ENCODE measurements at regions not wholly inside any gene's neighbourhood (a gene's known extent, or its start where the extent isn't known, plus 50 kb on each side); places are given as distances from the start of the nearest gene placed in this dataset.
A peak's percentile ranks its signal among the peaks of the same experiment; 100 is the strongest.

- Histone ChIP-seq H3K4me2 (ENCODE audit: low read length) (peak overlapping the region; percentile 60), H3K4me3 (ENCODE audit: low read depth, low read length, poor library complexity, severe bottlenecking) (peak overlapping the region; percentile 14), H3K9me2 (ENCODE audit: insufficient read depth, low read length) (no peaks in the 10 kb centered on the region), H2AFZ (ENCODE audit: low read length) (peak overlapping the region; percentile 53; the same call in 1 of the 2 replicates), H3K79me2 (ENCODE audit: insufficient read depth, low read depth, low read length) (no peaks in the 10 kb centered on the region), H3K27ac (ENCODE audit: low read depth, low read length, poor library complexity, severe bottlenecking) (peak overlapping the region; percentile 43), H3K4me1 (ENCODE audit: insufficient read depth, low read length, poor library complexity, severe bottlenecking) (peaks cover 64% of the 10 kb centered on the region), H3K36me3 (ENCODE audit: insufficient read depth, low read length) (peaks cover 11% of the 10 kb centered on the region), H3K9me3 (ENCODE audit: low read length) (peaks cover 17% of the 10 kb centered on the region; the same call in 1 of the 2 replicates), H4K20me1 (ENCODE audit: insufficient read depth, low read length) (no peaks in the 10 kb centered on the region)
- no TSS peak for BruUV-seq (replicated peaks)
- intact Hi-C loops (cut with micrococcal nuclease; ENCODE audit: unreplicated experiment): loop anchor here (5.0 kb wide), 1 partner anchor 53 kb away; no protein-coding TSS in a partner anchor
- CTCF ChIA-PET (ENCODE audit: unreplicated experiment): interaction anchor here (0.6 to 1.0 kb wide), 2 partner anchors 11 to 18 kb away, joined by 3 read pairs; no protein-coding TSS in a partner anchor
- POLR2A ChIA-PET: interaction anchor here (0.5 to 2.8 kb wide), 12 partner anchors 12 to 223 kb away, joined by 3 to 17 read pairs (median 4); no protein-coding TSS in a partner anchor
- peak; percentile 80 for DNase-seq (ENCODE audit: low spot score)
- TF ChIP-seq EZH2phosphoT487 (IDR thresholded peaks at IDR 0.05; ENCODE audit: borderline replicate concordance, low read depth, low read length) (no peak), CTCF (conservative IDR thresholded peaks at IDR 0.05; ENCODE audit: low read length) (no peak)
Observed at GRCh38 chr6:14224359-14225103, 107.0 kb downstream of the CD83 start.

- Histone ChIP-seq H3K4me2 (ENCODE audit: low read length) (no peak overlapping the region), H3K27ac (ENCODE audit: low read depth, low read length, poor library complexity, severe bottlenecking) (no peak overlapping the region), H3K9me2 (ENCODE audit: insufficient read depth, low read length) (no peaks in the 10 kb centered on the region), H4K20me1 (ENCODE audit: insufficient read depth, low read length) (no peaks in the 10 kb centered on the region), H3K9me3 (ENCODE audit: low read length) (peaks cover 17% of the 10 kb centered on the region; the same call in 1 of the 2 replicates), H2AFZ (ENCODE audit: low read length) (no peak overlapping the region), H3K4me1 (ENCODE audit: insufficient read depth, low read length, poor library complexity, severe bottlenecking) (peaks cover 61% of the 10 kb centered on the region), H3K79me2 (ENCODE audit: insufficient read depth, low read depth, low read length) (no peaks in the 10 kb centered on the region), H3K36me3 (ENCODE audit: insufficient read depth, low read length) (peaks cover 11% of the 10 kb centered on the region), H3K4me3 (ENCODE audit: low read depth, low read length, poor library complexity, severe bottlenecking) (no peak overlapping the region)
- BruUV-seq (replicated peaks): no TSS peak
- POLR2A ChIA-PET: interaction anchor here (3.6 to 6.0 kb wide), 2 partner anchors 9 to 13 kb away, joined by 11 to 58 read pairs; no protein-coding TSS in a partner anchor
- CTCF ChIA-PET (ENCODE audit: unreplicated experiment): no interaction called here
- TF ChIP-seq EZH2phosphoT487 (IDR thresholded peaks at IDR 0.05; ENCODE audit: borderline replicate concordance, low read depth, low read length): no peak
- TF ChIP-seq CTCF (conservative IDR thresholded peaks at IDR 0.05; ENCODE audit: low read length): no peak
- DNase-seq (ENCODE audit: low spot score): no peak
- intact Hi-C loops (cut with micrococcal nuclease; ENCODE audit: unreplicated experiment): loop anchor here (5.0 kb wide), 1 partner anchor 51 kb away; no protein-coding TSS in a partner anchor
Observed at GRCh38 chr6:14226051-14226660, 108.6 kb downstream of the CD83 start.
